HepG2 (cell line): ENCODE measurements at regions not wholly inside any gene's neighbourhood (a gene's known extent, or its start where the extent isn't known, plus 50 kb on each side); places are given as distances from the start of the nearest gene placed in this dataset.

Experiments
- CHD2 ChIP-seq: IDR thresholded peaks from 2 replicates; pipeline ENCODE4 v1.6.1; 2011; ENCODE audit warnings: low read depth, low read length, improper control_type of control experiment
- MAFK ChIP-seq, 2 experiments: IDR thresholded peaks in 1 of 2; conservative IDR thresholded peaks in 1 of 2; 2 replicates each; pipeline ENCODE4 v1.6.1; 2011; ENCODE audit warnings: improper control_type of control experiment in 2 of 2, low read length in 2 of 2
- POLR2A ChIP-seq, 2 experiments: IDR thresholded peaks; 2 replicates each; pipeline ENCODE4 v1.6.1; 2011; ENCODE audit warnings: low read depth in 2 of 2, low read length in 2 of 2, mild to moderate bottlenecking in 1 of 2, moderate library complexity in 1 of 2; ENCODE audit not compliant: insufficient read depth in 1 of 2
- STAG1 ChIP-seq: sonication (generic); formaldehyde crosslinking; IDR thresholded peaks from 2 replicates; pipeline ENCODE4 v1.4.0; 2020; ENCODE audit warnings: missing genetic modification reagents
- TF ChIP-seq, protein P1 (sequence below): IDR thresholded peaks from 2 replicates; pipeline ENCODE4 v1.4.0; 2020; ENCODE audit warnings: mild to moderate bottlenecking, missing genetic modification reagents
- TF ChIP-seq, protein P2 (sequence below): sonication (generic); formaldehyde crosslinking; IDR thresholded peaks from 2 replicates; pipeline ENCODE4 v1.5.0; 2020; ENCODE audit warnings: mild to moderate bottlenecking, missing genetic modification reagents, moderate library complexity
- TF ChIP-seq, protein P3 (sequence below): sonication (generic); formaldehyde crosslinking; IDR thresholded peaks from 2 replicates; pipeline ENCODE4 v1.8.0; 2023; ENCODE audit warnings: mild to moderate bottlenecking, missing genetic modification reagents

DNA sequence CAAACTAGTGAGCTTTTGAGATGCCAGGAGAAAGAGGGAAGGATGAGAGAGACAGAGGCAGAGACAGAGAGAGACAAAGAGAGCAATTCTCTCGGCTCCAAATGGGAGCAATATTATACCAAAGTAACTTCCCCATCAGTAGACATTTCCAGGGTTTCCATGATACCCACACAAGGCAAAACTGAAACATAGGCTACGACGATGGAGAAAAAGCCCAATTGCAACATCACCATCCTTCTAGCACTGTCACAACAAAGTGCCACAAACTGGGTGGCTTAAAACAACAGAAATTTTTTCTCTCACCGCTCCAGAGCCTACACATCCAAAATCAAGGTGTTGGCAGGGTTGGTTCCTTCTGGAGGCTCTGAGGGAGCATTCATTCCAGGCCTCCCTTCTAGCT is 81.4 kb downstream of the KCTD12 start:
- no peak for TF ChIP-seq MAFK (conservative IDR thresholded peaks at IDR 0.05 in 1 of 2, IDR thresholded peaks at IDR 0.05 in 1 of 2; ENCODE audit: low read length in 2 of 2)
- TF ChIP-seq, protein P1, sequence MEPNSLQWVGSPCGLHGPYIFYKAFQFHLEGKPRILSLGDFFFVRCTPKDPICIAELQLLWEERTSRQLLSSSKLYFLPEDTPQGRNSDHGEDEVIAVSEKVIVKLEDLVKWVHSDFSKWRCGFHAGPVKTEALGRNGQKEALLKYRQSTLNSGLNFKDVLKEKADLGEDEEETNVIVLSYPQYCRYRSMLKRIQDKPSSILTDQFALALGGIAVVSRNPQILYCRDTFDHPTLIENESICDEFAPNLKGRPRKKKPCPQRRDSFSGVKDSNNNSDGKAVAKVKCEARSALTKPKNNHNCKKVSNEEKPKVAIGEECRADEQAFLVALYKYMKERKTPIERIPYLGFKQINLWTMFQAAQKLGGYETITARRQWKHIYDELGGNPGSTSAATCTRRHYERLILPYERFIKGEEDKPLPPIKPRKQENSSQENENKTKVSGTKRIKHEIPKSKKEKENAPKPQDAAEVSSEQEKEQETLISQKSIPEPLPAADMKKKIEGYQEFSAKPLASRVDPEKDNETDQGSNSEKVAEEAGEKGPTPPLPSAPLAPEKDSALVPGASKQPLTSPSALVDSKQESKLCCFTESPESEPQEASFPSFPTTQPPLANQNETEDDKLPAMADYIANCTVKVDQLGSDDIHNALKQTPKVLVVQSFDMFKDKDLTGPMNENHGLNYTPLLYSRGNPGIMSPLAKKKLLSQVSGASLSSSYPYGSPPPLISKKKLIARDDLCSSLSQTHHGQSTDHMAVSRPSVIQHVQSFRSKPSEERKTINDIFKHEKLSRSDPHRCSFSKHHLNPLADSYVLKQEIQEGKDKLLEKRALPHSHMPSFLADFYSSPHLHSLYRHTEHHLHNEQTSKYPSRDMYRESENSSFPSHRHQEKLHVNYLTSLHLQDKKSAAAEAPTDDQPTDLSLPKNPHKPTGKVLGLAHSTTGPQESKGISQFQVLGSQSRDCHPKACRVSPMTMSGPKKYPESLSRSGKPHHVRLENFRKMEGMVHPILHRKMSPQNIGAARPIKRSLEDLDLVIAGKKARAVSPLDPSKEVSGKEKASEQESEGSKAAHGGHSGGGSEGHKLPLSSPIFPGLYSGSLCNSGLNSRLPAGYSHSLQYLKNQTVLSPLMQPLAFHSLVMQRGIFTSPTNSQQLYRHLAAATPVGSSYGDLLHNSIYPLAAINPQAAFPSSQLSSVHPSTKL (CRISPR knock-in tag) = no peak
- TF ChIP-seq STAG1 (CRISPR knock-in tag) = no peak
- TF ChIP-seq POLR2A (IDR thresholded peaks at IDR 0.05; ENCODE audit: insufficient read depth in 1 of 2, low read depth in 2 of 2, low read length in 2 of 2) = no peak
- no peak for TF ChIP-seq CHD2
- TF ChIP-seq, protein P2, sequence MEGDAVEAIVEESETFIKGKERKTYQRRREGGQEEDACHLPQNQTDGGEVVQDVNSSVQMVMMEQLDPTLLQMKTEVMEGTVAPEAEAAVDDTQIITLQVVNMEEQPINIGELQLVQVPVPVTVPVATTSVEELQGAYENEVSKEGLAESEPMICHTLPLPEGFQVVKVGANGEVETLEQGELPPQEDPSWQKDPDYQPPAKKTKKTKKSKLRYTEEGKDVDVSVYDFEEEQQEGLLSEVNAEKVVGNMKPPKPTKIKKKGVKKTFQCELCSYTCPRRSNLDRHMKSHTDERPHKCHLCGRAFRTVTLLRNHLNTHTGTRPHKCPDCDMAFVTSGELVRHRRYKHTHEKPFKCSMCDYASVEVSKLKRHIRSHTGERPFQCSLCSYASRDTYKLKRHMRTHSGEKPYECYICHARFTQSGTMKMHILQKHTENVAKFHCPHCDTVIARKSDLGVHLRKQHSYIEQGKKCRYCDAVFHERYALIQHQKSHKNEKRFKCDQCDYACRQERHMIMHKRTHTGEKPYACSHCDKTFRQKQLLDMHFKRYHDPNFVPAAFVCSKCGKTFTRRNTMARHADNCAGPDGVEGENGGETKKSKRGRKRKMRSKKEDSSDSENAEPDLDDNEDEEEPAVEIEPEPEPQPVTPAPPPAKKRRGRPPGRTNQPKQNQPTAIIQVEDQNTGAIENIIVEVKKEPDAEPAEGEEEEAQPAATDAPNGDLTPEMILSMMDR (CRISPR knock-in tag) = no peak
- TF ChIP-seq, protein P3, sequence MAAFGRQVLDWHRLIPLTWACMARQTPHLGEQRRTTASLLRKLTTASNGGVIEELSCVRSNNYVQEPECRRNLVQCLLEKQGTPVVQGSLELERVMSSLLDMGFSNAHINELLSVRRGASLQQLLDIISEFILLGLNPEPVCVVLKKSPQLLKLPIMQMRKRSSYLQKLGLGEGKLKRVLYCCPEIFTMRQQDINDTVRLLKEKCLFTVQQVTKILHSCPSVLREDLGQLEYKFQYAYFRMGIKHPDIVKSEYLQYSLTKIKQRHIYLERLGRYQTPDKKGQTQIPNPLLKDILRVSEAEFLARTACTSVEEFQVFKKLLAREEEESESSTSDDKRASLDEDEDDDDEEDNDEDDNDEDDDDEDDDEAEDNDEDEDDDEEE = no peak
